Prostate gland (tissue), 2 donors: ENCODE measurements at regions not wholly inside any gene's neighbourhood (a gene's known extent, or its start where the extent isn't known, plus 50 kb on each side); places are given as distances from the start of the nearest gene placed in this dataset.

Experiments
- CTCF ChIP-seq, 4 experiments: fragments of 200-600 bp in 2 of 4; fragments of 450-650 bp in 2 of 4; sonication (generic) in 2 of 4; IDR thresholded peaks; 1 replicate in 3 of 4; 2 replicates in 1 of 4; pipeline ENCODE4 v1.5.1; 2016 to 2019; ENCODE audit warnings: antibody characterized with exemption in 4 of 4, mild to moderate bottlenecking in 2 of 4, moderate library complexity in 2 of 4
- POLR2A ChIP-seq: fragments of 450-650 bp; IDR thresholded peaks from one replicate; pipeline ENCODE4 v1.6.1; 2016; ENCODE audit warnings: antibody characterized with exemption, mild to moderate bottlenecking

DNA sequence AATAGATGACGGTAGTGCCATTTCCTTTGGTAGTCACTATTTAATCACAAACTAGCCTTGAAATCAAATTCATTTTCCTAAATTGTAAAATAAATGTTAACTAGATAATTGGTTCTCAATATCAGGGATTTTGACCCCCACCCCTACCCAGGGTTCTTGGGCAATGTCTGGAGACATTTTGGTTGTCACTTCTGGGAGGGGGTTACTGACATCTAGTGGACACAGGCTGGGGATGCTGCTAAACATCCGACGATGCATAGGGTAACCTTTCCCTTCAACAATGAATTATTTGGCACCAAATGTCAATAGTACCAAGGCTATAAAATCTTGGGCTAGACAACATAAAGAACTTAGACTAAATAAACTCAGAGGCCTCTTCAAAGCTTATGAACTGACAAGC is 285.8 kb upstream of the TRPC5 start:
- TF ChIP-seq CTCF (IDR thresholded peaks at IDR 0.05) (peak in 2 of 4 experiments; percentile 11 to 17), POLR2A (no peak)
